Endodermal cell (in vitro differentiated cells): ENCODE measurements at regions not wholly inside any gene's neighbourhood (a gene's known extent, or its start where the extent isn't known, plus 50 kb on each side); places are given as distances from the start of the nearest gene placed in this dataset.
A peak's percentile ranks its signal among the peaks of the same experiment; 100 is the strongest.

Source experiments
- DNase-seq: peaks from one replicate; pipeline ENCODE4 v3.0.0-alpha.2; 2017
- H3K27ac ChIP-seq: 2 replicates; pipeline ENCODE4 v1.5.1; 2013; ENCODE audit warnings: mild to moderate bottlenecking, low read depth, low read length, moderate library complexity
- H3K27me3 ChIP-seq: 2 replicates; pipeline ENCODE4 v1.6.1; 2013; ENCODE audit warnings: mild to moderate bottlenecking, low read length, moderate library complexity; ENCODE audit not compliant: insufficient read depth, control insufficient read depth, poor library complexity, severe bottlenecking
- H3K36me3 ChIP-seq: 2 replicates; pipeline ENCODE4 v1.7.0; 2013; ENCODE audit warnings: mild to moderate bottlenecking, low read length, moderate library complexity; ENCODE audit not compliant: control insufficient read depth, insufficient read depth
- H3K4me1 ChIP-seq: one replicate; pipeline ENCODE4 v1.7.0; 2013; ENCODE audit warnings: low read length; ENCODE audit not compliant: control insufficient read depth, insufficient read depth
- H3K4me3 ChIP-seq: 2 replicates; pipeline ENCODE4 v1.5.1; 2013; ENCODE audit warnings: mild to moderate bottlenecking, low read length, moderate library complexity
- H3K9ac ChIP-seq: 2 replicates; pipeline ENCODE4 v1.6.1; 2013; ENCODE audit warnings: mild to moderate bottlenecking, low read length, moderate library complexity; ENCODE audit not compliant: poor library complexity, severe bottlenecking; ENCODE audit errors: extremely low read depth
- H3K9me3 ChIP-seq: 2 replicates; pipeline ENCODE4 v1.6.1; 2013; ENCODE audit warnings: mild to moderate bottlenecking, low read length, moderate library complexity; ENCODE audit not compliant: control insufficient read depth
- H3K27ac Mint-ChIP-seq: 2 replicates; pipeline ENCODE4 v1.8.0; 2020; ENCODE audit warnings: mixed read lengths
- H3K27me3 Mint-ChIP-seq: 2 replicates; pipeline ENCODE4 v1.8.0; 2021; ENCODE audit warnings: mild to moderate bottlenecking, mixed read lengths; ENCODE audit not compliant: insufficient read depth
- H3K36me3 Mint-ChIP-seq: 2 replicates; pipeline ENCODE4 v1.8.0; 2020; ENCODE audit warnings: low read depth, mixed read lengths
- H3K4me1 Mint-ChIP-seq: 2 replicates; pipeline ENCODE4 v1.8.0; 2020; ENCODE audit warnings: mixed read lengths
- H3K4me3 Mint-ChIP-seq: 2 replicates; pipeline ENCODE4 v1.8.0; 2020; ENCODE audit warnings: mild to moderate bottlenecking, moderate library complexity, mixed read lengths
- H3K9me3 Mint-ChIP-seq: 2 replicates; pipeline ENCODE4 v1.8.0; 2020; ENCODE audit warnings: mild to moderate bottlenecking, mixed read lengths
- CTCF ChIP-seq: fragments of 200-600 bp; sonication (generic); conservative IDR thresholded peaks from 2 replicates; pipeline ENCODE4 v1.5.0; 2021; ENCODE audit warnings: antibody characterized with exemption, mild to moderate bottlenecking
- WGBS, 2 experiments: methylation state at CpG; one replicate each; pipeline versions ENCODE4 v1.1.5 to v1.1.7; 2013; ENCODE audit warnings: missing lambda C conversion rate in 2 of 2, mixed read lengths in 1 of 2; ENCODE audit not compliant: insufficient coverage in 1 of 2, insufficient read length in 1 of 2; 5-methylcytosine and 5-hydroxymethylcytosine counted together

GRCh38 chr4:180900781-180901180 lies 1342.4 kb upstream of the TENM3 start:
- H3K27me3 Mint-ChIP-seq: no peaks in the 10 kb centered on the region
- Histone ChIP-seq H3K27ac (no peak overlapping the region), H3K9me3 (no peaks in the 10 kb centered on the region), H3K27me3 (no peaks in the 10 kb centered on the region), H3K36me3 (no peaks in the 10 kb centered on the region), H3K9ac (no peak overlapping the region), H3K4me1 (no peaks in the 10 kb centered on the region), H3K4me3 (no peak overlapping the region)
- DNase-seq: no peak
- no peaks in the 10 kb centered on the region for H3K9me3 Mint-ChIP-seq
- H3K4me1 Mint-ChIP-seq: no peaks in the 10 kb centered on the region
- no peak overlapping the region for H3K27ac Mint-ChIP-seq
- TF ChIP-seq CTCF: no peak
- H3K4me3 Mint-ChIP-seq: no peak overlapping the region
- WGBS, 2 experiments: 96 to 98% methylated on average over 3 to 4 of the region's 4 CpGs
- no peaks in the 10 kb centered on the region for H3K36me3 Mint-ChIP-seq

GRCh38 chr4:180909279-180909678 lies 1333.9 kb upstream of the TENM3 start:
- Histone ChIP-seq H3K36me3 (no peaks in the 10 kb centered on the region), H3K27ac (no peak overlapping the region), H3K9ac (no peak overlapping the region), H3K27me3 (no peaks in the 10 kb centered on the region), H3K9me3 (no peaks in the 10 kb centered on the region), H3K4me1 (no peaks in the 10 kb centered on the region), H3K4me3 (no peak overlapping the region)
- no peaks in the 10 kb centered on the region for H3K27me3 Mint-ChIP-seq
- 64 to 83% methylated on average over 1 of the region's 1 CpG for WGBS, 2 experiments
- peak; percentile 82 for TF ChIP-seq CTCF
- peak; percentile 76 for DNase-seq
- H3K9me3 Mint-ChIP-seq: no peaks in the 10 kb centered on the region
- no peak overlapping the region for H3K4me3 Mint-ChIP-seq
- H3K4me1 Mint-ChIP-seq: no peaks in the 10 kb centered on the region
- no peak overlapping the region for H3K27ac Mint-ChIP-seq
- no peaks in the 10 kb centered on the region for H3K36me3 Mint-ChIP-seq

GRCh38 chr4:180913750-180914149 lies 1329.5 kb upstream of the TENM3 start:
- Mint-ChIP-seq H3K9me3 (no peaks in the 10 kb centered on the region), H3K27ac (no peak overlapping the region), H3K4me3 (no peak overlapping the region), H3K36me3 (no peaks in the 10 kb centered on the region), H3K27me3 (no peaks in the 10 kb centered on the region), H3K4me1 (no peaks in the 10 kb centered on the region)
- no peak for TF ChIP-seq CTCF
- Histone ChIP-seq H3K9me3 (no peaks in the 10 kb centered on the region), H3K9ac (no peak overlapping the region), H3K27ac (peak overlapping the region; percentile 3), H3K4me3 (no peak overlapping the region), H3K27me3 (no peaks in the 10 kb centered on the region), H3K4me1 (no peaks in the 10 kb centered on the region), H3K36me3 (no peaks in the 10 kb centered on the region)
- 89% methylated on average over 1 of the region's 1 CpG; no CpG with 5 or more reads in 1 of the 2 experiments for WGBS, 2 experiments
- DNase-seq: no peak
